GM18858 (cell line): ENCODE measurements at regions not wholly inside any gene's neighbourhood (a gene's known extent, or its start where the extent isn't known, plus 50 kb on each side); places are given as distances from the start of the nearest gene placed in this dataset.

Source experiments
- ATAC-seq: cut with Tn5 transposase; IDR thresholded peaks from one replicate; pipeline ENCODE4 v1.9.1; 2021; ENCODE audit not compliant: unreplicated experiment

GRCh38 chr17:72060084-72060483 is 60.7 kb upstream of the SOX9 start:
- no peak for ATAC-seq

GRCh38 chr17:72063262-72063661 is 57.6 kb upstream of the SOX9 start:
- ATAC-seq = no peak

GRCh38 chr17:72063756-72064450 is 56.9 kb upstream of the SOX9 start:
- ATAC-seq = no peak

- ATAC-seq = no peak
Observed at GRCh38 chr17:72064606-72065193, 56.1 kb upstream of the SOX9 start.

- ATAC-seq = no peak
Observed at GRCh38 chr17:72065556-72065955, 55.3 kb upstream of the SOX9 start.

GRCh38 chr17:72068643-72069042 is 52.2 kb upstream of the SOX9 start:
- no peak for ATAC-seq

GRCh38 chr17:72069586-72070202 is 51.1 kb upstream of the SOX9 start:
- no peak for ATAC-seq
